ENCODE measurements at regions not wholly inside any gene's neighbourhood (a gene's known extent, or its start where the extent isn't known, plus 50 kb on each side); places are given as distances from the start of the nearest gene placed in this dataset.

DNA sequence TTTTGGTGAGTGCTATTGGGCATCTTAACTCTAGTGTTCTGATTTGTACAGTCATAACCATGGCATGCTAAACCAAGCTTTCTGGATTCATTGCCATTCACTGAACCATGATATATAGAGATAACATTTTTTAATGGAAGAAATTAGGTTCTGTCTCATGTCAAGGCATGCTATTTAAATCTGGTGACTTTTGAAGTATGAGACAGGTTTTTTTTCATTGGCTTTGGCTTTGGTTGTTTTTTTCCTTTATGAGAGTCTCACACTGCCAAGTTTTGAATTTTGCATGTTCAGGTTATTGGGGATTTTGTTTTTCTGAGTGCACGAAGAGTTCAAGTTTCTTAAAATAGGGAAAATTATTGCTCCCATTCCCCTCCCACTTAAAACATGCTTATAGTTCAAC lies 141.3 kb upstream of the ADAMTS5 start:
- ChIA-PET CTCF (no interaction called here), POLR2A (no interaction called here)
- TF ChIP-seq BHLHE40 (IDR thresholded peaks at IDR 0.05; ENCODE audit: borderline replicate concordance): no peak
- TF ChIP-seq SUZ12 (IDR thresholded peaks at IDR 0.05): no peak
- no peak for TF ChIP-seq L3MBTL2 (conservative IDR thresholded peaks at IDR 0.05)
- no peak for TF ChIP-seq ARNT (IDR thresholded peaks at IDR 0.05)
- no peak for TF ChIP-seq PKNOX1 (IDR thresholded peaks at IDR 0.05)
- no peak for TF ChIP-seq FOXK2 (IDR thresholded peaks at IDR 0.05)
- TF ChIP-seq FOXA1 (IDR thresholded peaks at IDR 0.05): no peak
- no peak for TF ChIP-seq ELF4 (IDR thresholded peaks at IDR 0.05)
- no peak for TF ChIP-seq LEF1 (IDR thresholded peaks at IDR 0.05; ENCODE audit: borderline replicate concordance)
- no peak for TF ChIP-seq HDGF (IDR thresholded peaks at IDR 0.05; ENCODE audit: borderline replicate concordance)
- no peak for TF ChIP-seq NFRKB (IDR thresholded peaks at IDR 0.05)
- DNase-seq (ENCODE audit: extremely low spot score): no peak

GRCh38 chr21:27104846-27105431 lies 138.1 kb upstream of the ADAMTS5 start:
- DNase-seq (ENCODE audit: extremely low spot score): no peak
- POLR2A ChIA-PET: no interaction called here
- CTCF ChIA-PET: no interaction called here
- no peak for TF ChIP-seq SUZ12 (IDR thresholded peaks at IDR 0.05)
- TF ChIP-seq PKNOX1 (IDR thresholded peaks at IDR 0.05): no peak
- no peak for TF ChIP-seq L3MBTL2 (conservative IDR thresholded peaks at IDR 0.05)
- no peak for TF ChIP-seq ELF4 (IDR thresholded peaks at IDR 0.05)
- TF ChIP-seq BHLHE40 (IDR thresholded peaks at IDR 0.05; ENCODE audit: borderline replicate concordance): no peak
- TF ChIP-seq FOXK2 (IDR thresholded peaks at IDR 0.05): no peak
- TF ChIP-seq FOXA1 (IDR thresholded peaks at IDR 0.05): no peak
- no peak for TF ChIP-seq TARDBP (IDR thresholded peaks at IDR 0.05)
- no peak for TF ChIP-seq SP1 (IDR thresholded peaks at IDR 0.05)
- TF ChIP-seq CTBP1 (IDR thresholded peaks at IDR 0.05; ENCODE audit: borderline replicate concordance): no peak
- no peak for TF ChIP-seq HDGF (IDR thresholded peaks at IDR 0.05; ENCODE audit: borderline replicate concordance)
- TF ChIP-seq LEF1 (IDR thresholded peaks at IDR 0.05; ENCODE audit: borderline replicate concordance): no peak
- no peak for TF ChIP-seq FOXM1 (IDR thresholded peaks at IDR 0.05; ENCODE audit: borderline replicate concordance)

- ChIA-PET POLR2A (no interaction called here), CTCF (no interaction called here)
- TF ChIP-seq ELF4 (IDR thresholded peaks at IDR 0.05) (no peak), FOXM1 (IDR thresholded peaks at IDR 0.05; ENCODE audit: borderline replicate concordance) (no peak), ARNT (IDR thresholded peaks at IDR 0.05) (no peak), FOXA1 (IDR thresholded peaks at IDR 0.05) (no peak), L3MBTL2 (conservative IDR thresholded peaks at IDR 0.05) (no peak), LEF1 (IDR thresholded peaks at IDR 0.05; ENCODE audit: borderline replicate concordance) (no peak), CTBP1 (IDR thresholded peaks at IDR 0.05; ENCODE audit: borderline replicate concordance) (no peak), HDGF (IDR thresholded peaks at IDR 0.05; ENCODE audit: borderline replicate concordance) (no peak), BHLHE40 (IDR thresholded peaks at IDR 0.05; ENCODE audit: borderline replicate concordance) (no peak), NFRKB (IDR thresholded peaks at IDR 0.05) (no peak), PKNOX1 (IDR thresholded peaks at IDR 0.05) (no peak)
- DNase-seq (ENCODE audit: extremely low spot score): no peak
Measured at GRCh38 chr21:27103768-27104167, 136.9 kb upstream of the ADAMTS5 start.

GRCh38 chr21:27101523-27101922 lies 134.6 kb upstream of the ADAMTS5 start:
- no peak for TF ChIP-seq HDGF (IDR thresholded peaks at IDR 0.05; ENCODE audit: borderline replicate concordance)
- TF ChIP-seq TARDBP (IDR thresholded peaks at IDR 0.05): no peak
- no peak for TF ChIP-seq FOXK2 (IDR thresholded peaks at IDR 0.05)
- TF ChIP-seq L3MBTL2 (conservative IDR thresholded peaks at IDR 0.05): no peak
- TF ChIP-seq LEF1 (IDR thresholded peaks at IDR 0.05; ENCODE audit: borderline replicate concordance): no peak
- no peak for TF ChIP-seq BHLHE40 (IDR thresholded peaks at IDR 0.05; ENCODE audit: borderline replicate concordance)
- no peak for TF ChIP-seq CTBP1 (IDR thresholded peaks at IDR 0.05; ENCODE audit: borderline replicate concordance)
- TF ChIP-seq SUZ12 (IDR thresholded peaks at IDR 0.05): no peak
- TF ChIP-seq NFRKB (IDR thresholded peaks at IDR 0.05): no peak
- no peak for TF ChIP-seq ARNT (IDR thresholded peaks at IDR 0.05)
- TF ChIP-seq FOXM1 (IDR thresholded peaks at IDR 0.05; ENCODE audit: borderline replicate concordance): no peak
- no peak for TF ChIP-seq SP1 (IDR thresholded peaks at IDR 0.05)
- ChIA-PET POLR2A (no interaction called here), CTCF (interaction anchor here (0.6 kb wide), 1 partner anchor 463 kb away, joined by 8 read pairs; no protein-coding TSS in a partner anchor)
- no peak for DNase-seq (ENCODE audit: extremely low spot score)

DNA sequence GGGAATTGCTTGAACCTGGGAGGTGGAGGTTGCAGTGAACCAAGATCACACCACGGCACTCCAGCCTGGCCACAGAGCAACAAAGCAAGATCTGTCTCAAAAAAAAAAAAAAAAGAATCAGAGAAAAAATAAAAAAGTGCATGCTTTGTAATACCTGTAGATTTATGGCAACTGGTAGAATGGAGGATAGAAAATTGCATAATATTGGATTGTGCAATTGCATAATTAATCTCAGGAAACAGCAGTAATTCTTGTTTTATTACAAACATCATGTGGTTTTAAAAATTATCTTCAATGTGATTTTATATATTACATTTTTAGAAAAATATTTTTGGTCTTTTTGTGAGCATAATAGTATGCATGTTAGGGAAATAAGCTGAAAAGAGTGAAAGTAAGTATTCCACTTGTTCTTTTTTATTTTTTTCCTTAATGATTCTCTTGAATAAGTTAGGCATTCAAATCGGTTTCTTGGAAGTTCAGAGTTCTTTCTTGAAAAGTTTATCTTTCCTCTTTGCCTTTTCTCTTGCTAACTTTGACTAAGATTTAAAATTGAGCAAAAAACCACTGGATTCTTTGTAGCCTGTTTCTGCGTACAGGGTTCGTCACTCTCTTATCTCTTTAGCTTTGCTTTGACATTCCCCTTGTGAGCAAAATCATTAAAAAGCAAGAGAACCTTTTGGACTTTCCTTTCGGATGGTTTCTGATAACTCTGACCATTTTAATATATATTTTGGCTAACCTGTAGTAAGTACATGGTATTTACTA lies 127.5 kb upstream of the ADAMTS5 start:
- ChIA-PET POLR2A (no interaction called here), CTCF (no interaction called here)
- no peak for DNase-seq (ENCODE audit: extremely low spot score)
- TF ChIP-seq ARNT (IDR thresholded peaks at IDR 0.05) (no peak), L3MBTL2 (conservative IDR thresholded peaks at IDR 0.05) (no peak), NFRKB (IDR thresholded peaks at IDR 0.05) (no peak), FOXA1 (IDR thresholded peaks at IDR 0.05) (no peak), FOXM1 (IDR thresholded peaks at IDR 0.05; ENCODE audit: borderline replicate concordance) (no peak), SP1 (IDR thresholded peaks at IDR 0.05) (no peak), SUZ12 (IDR thresholded peaks at IDR 0.05) (no peak), ZNF384 (IDR thresholded peaks at IDR 0.05) (no peak), ELF4 (IDR thresholded peaks at IDR 0.05) (no peak), PKNOX1 (IDR thresholded peaks at IDR 0.05) (no peak), HDGF (IDR thresholded peaks at IDR 0.05; ENCODE audit: borderline replicate concordance) (no peak), TARDBP (IDR thresholded peaks at IDR 0.05) (no peak), FOXK2 (IDR thresholded peaks at IDR 0.05) (no peak), BHLHE40 (IDR thresholded peaks at IDR 0.05; ENCODE audit: borderline replicate concordance) (no peak), CTBP1 (IDR thresholded peaks at IDR 0.05; ENCODE audit: borderline replicate concordance) (no peak)

All from HEK293T (cell line).